A549 (cell line): ENCODE measurements at regions not wholly inside any gene's neighbourhood (a gene's known extent, or its start where the extent isn't known, plus 50 kb on each side); places are given as distances from the start of the nearest gene placed in this dataset.

Source experiments
- ATAC-seq, 2 experiments: fragments of 200-7000 bp in 1 of 2; fragments of >200 bp in 1 of 2; cut with Nextera tagmentation in 1 of 2; cut with Tn5 transposase in 1 of 2; 3 replicates each; pipeline versions ENCODE4 v1.8.0 to v1.9.1; 2018 to 2020; ENCODE audit warnings: mild to moderate bottlenecking in 1 of 2, moderate library complexity in 1 of 2
- CTCF ChIA-PET: fragments of 300-600 bp; sonication (Branson Sonifier 250); formaldehyde crosslinking; extraction: SDS; loops from one replicate; lab custom pipeline; 2021; ENCODE audit warnings: antibody characterized with exemption, inconsistent platforms; lab: Yijun Ruan, JAX
- POLR2A ChIA-PET: fragments of 350-600 bp; formaldehyde crosslinking; extraction: SDS; loops from one replicate; lab custom pipeline; 2021; ENCODE audit warnings: antibody characterized with exemption, inconsistent platforms; lab: Yijun Ruan, JAX
- DNase-seq, 2 experiments: peaks; one replicate each; pipeline versions ENCODE4 v3.0.0 to v3.0.0-alpha.2; 2011 to 2016; ENCODE audit warnings: low read depth in 1 of 2, low spot score in 1 of 2
- FAIRE-seq: peaks from 2 replicates; lab custom pipeline; 2011; peaks lifted over from hg19 to GRCh38; lab: Jason Lieb, UNC
- H3K27ac ChIP-seq, 2 experiments: fragments of >200 bp; sonication (Bioruptor Twin); formaldehyde crosslinking; 3 replicates each; pipeline ENCODE4 v1.5.1; 2016 to 2017
- H3K4me1 ChIP-seq: fragments of >200 bp; sonication (Bioruptor Twin); formaldehyde crosslinking; 3 replicates; pipeline ENCODE4 v1.6.1; 2016
- H3K4me2 ChIP-seq: fragments of >200 bp; sonication (Bioruptor Twin); formaldehyde crosslinking; 3 replicates; pipeline ENCODE4 v1.6.1; 2016
- H3K4me3 ChIP-seq: fragments of >200 bp; sonication (Bioruptor Twin); formaldehyde crosslinking; 3 replicates; pipeline ENCODE4 v1.5.1; 2016
- H3K9me3 ChIP-seq: fragments of >200 bp; sonication (Bioruptor Twin); formaldehyde crosslinking; 3 replicates; pipeline ENCODE4 v1.6.1; 2016
- BHLHE40 ChIP-seq: IDR thresholded peaks from 2 replicates; pipeline ENCODE4 v1.6.1; 2012; ENCODE audit warnings: low read depth, low read length, inconsistent platforms
- CHD4 ChIP-seq: fragments of 200-600 bp; sonication (generic); IDR thresholded peaks from 2 replicates; pipeline ENCODE4 v1.6.1; 2016; ENCODE audit warnings: antibody characterized with exemption, mild to moderate bottlenecking, borderline replicate concordance
- EHMT2 ChIP-seq: fragments of 200-600 bp; sonication (generic); IDR thresholded peaks from 2 replicates; pipeline ENCODE4 v1.6.1; 2016; ENCODE audit warnings: antibody characterized with exemption, low read depth, mild to moderate bottlenecking, moderate library complexity
- FOSL2 ChIP-seq, 2 experiments: fragments of 450-650 bp in 1 of 2; fragments of >200 bp in 1 of 2; sonication (Bioruptor Twin) in 1 of 2; formaldehyde crosslinking; IDR thresholded peaks; 2 replicates each; pipeline versions ENCODE4 v1.5.0 to v1.6.1; 2016 to 2020; ENCODE audit warnings: mild to moderate bottlenecking in 1 of 2, moderate library complexity in 1 of 2
- FOXS1 ChIP-seq: fragments of 250-450 bp; sonication (Bioruptor Pico); IDR thresholded peaks from 2 replicates; pipeline ENCODE4 v1.5.0; 2020; ENCODE audit warnings: mild to moderate bottlenecking, moderate library complexity
- GATA3 ChIP-seq: IDR thresholded peaks from 2 replicates; pipeline ENCODE4 v1.6.1; 2012; ENCODE audit warnings: borderline replicate concordance
- JUN ChIP-seq, 2 experiments: fragments of >200 bp; sonication (Bioruptor Twin); formaldehyde crosslinking; IDR thresholded peaks; 2 replicates in 1 of 2; 3 replicates in 1 of 2; pipeline ENCODE4 v1.6.1; 2016 to 2017
- PHF8 ChIP-seq: fragments of 200-600 bp; sonication (generic); IDR thresholded peaks from 2 replicates; pipeline ENCODE4 v1.6.1; 2016; ENCODE audit warnings: low read depth, mild to moderate bottlenecking, antibody characterized with exemption, moderate library complexity, borderline replicate concordance
- RAD21 ChIP-seq, 2 experiments: fragments of >200 bp in 1 of 2; sonication (Bioruptor Twin) in 1 of 2; formaldehyde crosslinking in 1 of 2; IDR thresholded peaks in 1 of 2; conservative IDR thresholded peaks in 1 of 2; 2 replicates in 1 of 2; 3 replicates in 1 of 2; pipeline ENCODE4 v1.6.1; 2012 to 2018; ENCODE audit warnings: inconsistent platforms in 1 of 2
- RFX5 ChIP-seq: fragments of 450-650 bp; IDR thresholded peaks from 2 replicates; pipeline ENCODE4 v1.7.1; 2014; ENCODE audit warnings: antibody characterized with exemption, mild to moderate bottlenecking, moderate library complexity
- SREBF2 ChIP-seq: fragments of 450-650 bp; IDR thresholded peaks from 2 replicates; pipeline ENCODE4 v1.6.1; 2014; ENCODE audit warnings: mild to moderate bottlenecking, moderate library complexity
- TP53 ChIP-seq: fragments of 250-450 bp; sonication (Bioruptor Pico); IDR thresholded peaks from 2 replicates; pipeline ENCODE4 v1.5.0; 2021; ENCODE audit warnings: mild to moderate bottlenecking, moderate library complexity
- ZFP36 ChIP-seq: fragments of 450-650 bp; IDR thresholded peaks from 2 replicates; pipeline ENCODE4 v1.6.1; 2014; ENCODE audit warnings: borderline replicate concordance; ENCODE audit not compliant: partially characterized antibody
- WGBS: methylation state at CpG from one replicate; pipeline ENCODE4 v1.1.6; 2017; ENCODE audit errors: missing lambda C conversion rate; 5-methylcytosine and 5-hydroxymethylcytosine counted together
- TF ChIP-seq, protein P1 (sequence below): fragments of >200 bp; sonication (Bioruptor Twin); formaldehyde crosslinking; IDR thresholded peaks from 2 replicates; pipeline ENCODE4 v1.6.1; 2016
- TF ChIP-seq, protein P2 (sequence below): fragments of 250-450 bp; sonication (Bioruptor Pico); IDR thresholded peaks from 2 replicates; pipeline ENCODE4 v1.5.0; 2021; ENCODE audit warnings: mild to moderate bottlenecking, moderate library complexity, borderline replicate concordance
- TF ChIP-seq, protein P3 (sequence below): IDR thresholded peaks from 2 replicates; pipeline ENCODE4 v1.6.1; 2012
- TF ChIP-seq, protein P4 (sequence below): fragments of 250-450 bp; sonication (Bioruptor Pico); IDR thresholded peaks from 2 replicates; pipeline ENCODE4 v1.5.0; 2020; ENCODE audit warnings: low read depth, mild to moderate bottlenecking, moderate library complexity
- TF ChIP-seq, protein P5 (sequence below): fragments of 450-650 bp; IDR thresholded peaks from 2 replicates; pipeline ENCODE4 v1.6.1; 2014; ENCODE audit warnings: antibody characterized with exemption
- TF ChIP-seq, protein P6 (sequence below): fragments of 150-350 bp; IDR thresholded peaks from 2 replicates; pipeline ENCODE4 v1.6.1; 2014; ENCODE audit warnings: low read depth, mild to moderate bottlenecking, low read length

DNA sequence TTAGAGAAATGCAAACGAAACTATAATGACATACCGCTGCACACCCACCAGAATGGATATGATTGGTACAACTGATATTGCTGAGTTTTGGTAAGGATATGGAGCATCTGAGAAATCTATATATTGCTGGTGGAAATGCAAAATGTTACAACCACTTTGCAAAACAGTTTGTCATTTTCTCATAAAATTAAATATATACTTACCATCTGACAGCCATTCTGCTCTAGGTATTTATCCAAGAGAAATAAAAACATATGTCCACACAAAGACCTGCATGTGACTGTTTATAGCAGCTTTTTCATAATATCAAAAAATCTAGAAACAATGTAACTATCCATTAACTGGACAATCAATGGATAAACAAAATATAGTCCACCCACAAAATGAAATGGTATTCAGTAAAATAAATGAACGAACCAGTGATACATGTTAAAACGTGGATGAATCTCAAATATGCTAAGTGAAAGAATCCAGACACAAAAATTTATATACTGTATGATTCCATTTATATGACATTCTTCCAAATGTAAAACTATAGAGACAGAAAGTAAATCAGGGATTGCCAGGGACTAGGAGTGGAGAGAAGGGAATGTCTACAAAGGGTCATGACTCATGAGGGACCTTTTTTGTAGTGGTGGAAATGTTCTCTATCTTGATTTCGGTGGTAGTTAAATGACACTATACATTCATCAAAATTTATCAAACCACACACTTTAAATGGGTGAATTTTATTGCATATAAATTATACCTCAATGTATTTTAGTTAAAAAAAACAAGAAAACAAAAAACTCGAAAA lies 312.0 kb upstream of the GLI3 start:
- no peak overlapping the region for H3K4me3 ChIP-seq
- ChIA-PET POLR2A (no interaction called here), CTCF (no interaction called here)
- no peak for FAIRE-seq
- no peak overlapping the region for H3K4me2 ChIP-seq
- no peak for ATAC-seq
- WGBS, result 4% methylated on average over 6 of the region's 6 CpGs
- no peak overlapping the region for H3K27ac ChIP-seq
- TF ChIP-seq FOSL2 (IDR thresholded peaks at IDR 0.05), result no peak
- TF ChIP-seq FOSL2 (CRISPR knock-in tag; IDR thresholded peaks at IDR 0.05), result no peak
- TF ChIP-seq, protein P1, sequence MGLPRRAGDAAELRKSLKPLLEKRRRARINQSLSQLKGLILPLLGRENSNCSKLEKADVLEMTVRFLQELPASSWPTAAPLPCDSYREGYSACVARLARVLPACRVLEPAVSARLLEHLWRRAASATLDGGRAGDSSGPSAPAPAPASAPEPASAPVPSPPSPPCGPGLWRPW, result no peak
- TF ChIP-seq CHD4, result no peak
- TF ChIP-seq FOXS1, result no peak
- TF ChIP-seq TP53 (CRISPR knock-in tag), result no peak
- TF ChIP-seq GATA3, result no peak
- no peak for TF ChIP-seq BHLHE40
- TF ChIP-seq, protein P2, sequence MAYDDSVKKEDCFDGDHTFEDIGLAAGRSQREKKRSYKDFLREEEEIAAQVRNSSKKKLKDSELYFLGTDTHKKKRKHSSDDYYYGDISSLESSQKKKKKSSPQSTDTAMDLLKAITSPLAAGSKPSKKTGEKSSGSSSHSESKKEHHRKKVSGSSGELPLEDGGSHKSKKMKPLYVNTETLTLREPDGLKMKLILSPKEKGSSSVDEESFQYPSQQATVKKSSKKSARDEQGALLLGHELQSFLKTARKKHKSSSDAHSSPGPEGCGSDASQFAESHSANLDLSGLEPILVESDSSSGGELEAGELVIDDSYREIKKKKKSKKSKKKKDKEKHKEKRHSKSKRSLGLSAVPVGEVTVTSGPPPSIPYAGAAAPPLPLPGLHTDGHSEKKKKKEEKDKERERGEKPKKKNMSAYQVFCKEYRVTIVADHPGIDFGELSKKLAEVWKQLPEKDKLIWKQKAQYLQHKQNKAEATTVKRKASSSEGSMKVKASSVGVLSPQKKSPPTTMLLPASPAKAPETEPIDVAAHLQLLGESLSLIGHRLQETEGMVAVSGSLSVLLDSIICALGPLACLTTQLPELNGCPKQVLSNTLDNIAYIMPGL, result no peak
- TF ChIP-seq, protein P3, sequence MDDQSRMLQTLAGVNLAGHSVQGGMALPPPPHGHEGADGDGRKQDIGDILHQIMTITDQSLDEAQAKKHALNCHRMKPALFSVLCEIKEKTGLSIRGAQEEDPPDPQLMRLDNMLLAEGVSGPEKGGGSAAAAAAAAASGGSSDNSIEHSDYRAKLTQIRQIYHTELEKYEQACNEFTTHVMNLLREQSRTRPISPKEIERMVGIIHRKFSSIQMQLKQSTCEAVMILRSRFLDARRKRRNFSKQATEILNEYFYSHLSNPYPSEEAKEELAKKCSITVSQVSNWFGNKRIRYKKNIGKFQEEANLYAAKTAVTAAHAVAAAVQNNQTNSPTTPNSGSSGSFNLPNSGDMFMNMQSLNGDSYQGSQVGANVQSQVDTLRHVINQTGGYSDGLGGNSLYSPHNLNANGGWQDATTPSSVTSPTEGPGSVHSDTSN, result no peak
- TF ChIP-seq, protein P4, sequence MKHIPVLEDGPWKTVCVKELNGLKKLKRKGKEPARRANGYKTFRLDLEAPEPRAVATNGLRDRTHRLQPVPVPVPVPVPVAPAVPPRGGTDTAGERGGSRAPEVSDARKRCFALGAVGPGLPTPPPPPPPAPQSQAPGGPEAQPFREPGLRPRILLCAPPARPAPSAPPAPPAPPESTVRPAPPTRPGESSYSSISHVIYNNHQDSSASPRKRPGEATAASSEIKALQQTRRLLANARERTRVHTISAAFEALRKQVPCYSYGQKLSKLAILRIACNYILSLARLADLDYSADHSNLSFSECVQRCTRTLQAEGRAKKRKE (CRISPR knock-in tag), result no peak
- no peak for TF ChIP-seq PHF8
- TF ChIP-seq, protein P5, sequence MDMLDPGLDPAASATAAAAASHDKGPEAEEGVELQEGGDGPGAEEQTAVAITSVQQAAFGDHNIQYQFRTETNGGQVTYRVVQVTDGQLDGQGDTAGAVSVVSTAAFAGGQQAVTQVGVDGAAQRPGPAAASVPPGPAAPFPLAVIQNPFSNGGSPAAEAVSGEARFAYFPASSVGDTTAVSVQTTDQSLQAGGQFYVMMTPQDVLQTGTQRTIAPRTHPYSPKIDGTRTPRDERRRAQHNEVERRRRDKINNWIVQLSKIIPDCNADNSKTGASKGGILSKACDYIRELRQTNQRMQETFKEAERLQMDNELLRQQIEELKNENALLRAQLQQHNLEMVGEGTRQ, result no peak
- no peak for TF ChIP-seq EHMT2
- no peak for TF ChIP-seq SREBF2
- TF ChIP-seq RFX5, result no peak
- no peak for TF ChIP-seq ZFP36
- TF ChIP-seq, protein P6, sequence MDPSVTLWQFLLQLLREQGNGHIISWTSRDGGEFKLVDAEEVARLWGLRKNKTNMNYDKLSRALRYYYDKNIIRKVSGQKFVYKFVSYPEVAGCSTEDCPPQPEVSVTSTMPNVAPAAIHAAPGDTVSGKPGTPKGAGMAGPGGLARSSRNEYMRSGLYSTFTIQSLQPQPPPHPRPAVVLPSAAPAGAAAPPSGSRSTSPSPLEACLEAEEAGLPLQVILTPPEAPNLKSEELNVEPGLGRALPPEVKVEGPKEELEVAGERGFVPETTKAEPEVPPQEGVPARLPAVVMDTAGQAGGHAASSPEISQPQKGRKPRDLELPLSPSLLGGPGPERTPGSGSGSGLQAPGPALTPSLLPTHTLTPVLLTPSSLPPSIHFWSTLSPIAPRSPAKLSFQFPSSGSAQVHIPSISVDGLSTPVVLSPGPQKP, result no peak
- no peak for TF ChIP-seq JUN (IDR thresholded peaks at IDR 0.05)
- TF ChIP-seq, all 56 proteins: peak for 0
- no peaks in the 10 kb centered on the region for H3K9me3 ChIP-seq
- DNase-seq, result no peak
- H3K4me1 ChIP-seq, result no peaks in the 10 kb centered on the region

DNA sequence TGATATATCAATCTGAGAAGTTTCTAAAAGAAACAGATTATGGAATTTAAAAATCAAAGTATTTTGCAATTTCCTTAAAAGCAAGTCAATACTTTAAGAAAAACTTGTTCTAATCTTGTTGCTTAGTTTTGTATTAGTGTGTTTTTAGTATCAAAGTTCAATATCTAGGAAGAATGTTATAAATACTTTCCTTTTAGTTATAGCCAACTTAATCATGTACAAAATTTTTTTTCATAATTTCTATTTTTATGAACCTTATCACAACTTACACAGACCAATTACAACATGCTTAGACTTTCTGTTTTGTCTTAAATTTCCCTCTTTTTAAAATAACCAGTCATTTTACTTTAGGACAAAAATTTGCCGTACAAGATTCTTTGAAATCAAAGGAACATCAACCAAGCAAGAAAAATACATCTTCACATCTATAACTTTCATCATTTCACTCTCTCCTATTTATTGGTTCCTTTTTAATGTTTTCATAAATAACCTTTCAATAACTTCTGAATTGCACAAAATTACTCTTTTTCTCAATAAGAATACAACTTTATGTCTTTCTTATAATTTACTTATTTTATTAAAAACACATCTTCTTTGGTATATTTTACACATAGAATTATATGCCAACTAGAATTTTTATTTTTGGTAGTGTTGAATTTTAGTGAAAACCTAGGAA lies 308.2 kb upstream of the GLI3 start:
- Histone ChIP-seq H3K27ac (no peak overlapping the region), H3K4me1 (no peaks in the 10 kb centered on the region)
- no peak for FAIRE-seq
- ATAC-seq, result no peak
- CTCF ChIA-PET, result no interaction called here
- TF ChIP-seq RAD21 (conservative IDR thresholded peaks at IDR 0.05 in 1 of 2, IDR thresholded peaks at IDR 0.05 in 1 of 2) (no peak), ZFP36 (peak; percentile 30)
- TF ChIP-seq, all 56 proteins: peak for 1
- H3K4me3 ChIP-seq, result no peak overlapping the region
- no peak overlapping the region for H3K4me2 ChIP-seq
- H3K9me3 ChIP-seq, result no peaks in the 10 kb centered on the region
- WGBS, result 0% methylated on average over 1 of the region's 1 CpG
- DNase-seq, result no peak
- POLR2A ChIA-PET, result no interaction called here
